K562 (cell line): ENCODE measurements at regions not wholly inside any gene's neighbourhood (a gene's known extent, or its start where the extent isn't known, plus 50 kb on each side); places are given as distances from the start of the nearest gene placed in this dataset.

ENCODE experiments used
- ATAC-seq: fragments of 200-7000 bp; cut with Tn5 transposase; 3 replicates; pipeline ENCODE4 v1.9.1; 2020; ENCODE audit warnings: moderate library complexity
- BruUV-seq: library from RNA; stranded (reverse); fragments of 400-500 nt; replicated peaks from 2 replicates; lab custom pipeline; 2021; lab: Mats Ljungman, UMichigan
- CTCF ChIA-PET: fragments of 300-600 bp; formaldehyde crosslinking; extraction: SDS; loops from one replicate; lab custom pipeline; 2021; ENCODE audit warnings: low intra/inter-chr PET ratio; lab: Yijun Ruan, JAX
- POLR2A ChIA-PET: fragments of 300-600, 350-650 bp; sonication (Branson Sonifier 250); formaldehyde crosslinking; extraction: SDS; loops from one replicate; lab custom pipeline; 2021; ENCODE audit warnings: antibody characterized with exemption, inconsistent platforms; lab: Yijun Ruan, JAX
- DNase-seq, 4 experiments: peaks; one replicate each; pipeline versions ENCODE4 v3.0.0 to v3.0.0-alpha.2; 2011 to 2018; ENCODE audit warnings: low spot score in 3 of 4, mixed read lengths in 3 of 4; ENCODE audit errors: extremely low read depth in 1 of 4
- FAIRE-seq: peaks from 2 replicates; lab custom pipeline; 2011; peaks lifted over from hg19 to GRCh38; lab: Jason Lieb, UNC
- H2AFZ ChIP-seq: 2 replicates; pipeline ENCODE4 v1.6.0; 2011; ENCODE audit warnings: low read depth, low read length, control low read depth, inconsistent platforms
- H3K27ac ChIP-seq: fragments of 200-600 bp; 3 replicates; pipeline ENCODE4 v1.8.0; 2011; ENCODE audit warnings: low read depth, mild to moderate bottlenecking, control low read depth, inconsistent platforms, low read length, moderate library complexity, mixed read lengths; ENCODE audit errors: extremely low read depth
- H3K27me3 ChIP-seq, 2 experiments: fragments of 300-600 bp in 1 of 2; 2 replicates in 1 of 2; 3 replicates in 1 of 2; pipeline versions ENCODE4 v1.6.0 to v1.8.0; 2011; ENCODE audit warnings: inconsistent platforms in 2 of 2, low read length in 2 of 2, mild to moderate bottlenecking in 1 of 2, mixed read lengths in 1 of 2, moderate library complexity in 1 of 2; ENCODE audit not compliant: control insufficient read depth in 2 of 2, insufficient read depth in 2 of 2
- H3K36me3 ChIP-seq: fragments of 300-600 bp; 3 replicates; pipeline ENCODE4 v1.8.0; 2011; ENCODE audit warnings: mild to moderate bottlenecking, low read length, inconsistent platforms; ENCODE audit not compliant: control insufficient read depth, insufficient read depth
- H3K4me1 ChIP-seq, 2 experiments: fragments of 200-600 bp in 1 of 2; replicated peaks in 1 of 2; 2 replicates in 1 of 2; 3 replicates in 1 of 2; pipeline versions ENCODE4 v1.5.1 to v1.8.0; 2011; ENCODE audit warnings: inconsistent platforms in 2 of 2, low read length in 2 of 2, mild to moderate bottlenecking in 1 of 2, mixed read lengths in 1 of 2, moderate library complexity in 1 of 2; ENCODE audit not compliant: control insufficient read depth in 2 of 2, insufficient read depth in 2 of 2
- H3K4me2 ChIP-seq: 2 replicates; pipeline ENCODE4 v1.6.1; 2011; ENCODE audit warnings: low read length, control low read depth, inconsistent platforms, mixed read lengths; ENCODE audit not compliant: insufficient read depth
- H3K4me3 ChIP-seq: fragments of 200-600 bp; sonication (generic), shearing (Covaris generic); 2 replicates; pipeline ENCODE4 v1.5.1; 2016; ENCODE audit warnings: control low read depth, inconsistent platforms
- H3K79me2 ChIP-seq: fragments of 200-600 bp; 3 replicates; pipeline ENCODE4 v1.8.0; 2011; ENCODE audit warnings: low read length, inconsistent platforms; ENCODE audit not compliant: control insufficient read depth, insufficient read depth
- H3K9ac ChIP-seq, 2 experiments: 2 replicates each; pipeline versions ENCODE4 v1.6.0 to v1.6.1; 2011; ENCODE audit warnings: low read depth in 2 of 2, low read length in 2 of 2, control low read depth in 1 of 2, inconsistent platforms in 1 of 2, mild to moderate bottlenecking in 1 of 2, mixed read lengths in 1 of 2; ENCODE audit not compliant: insufficient read depth in 1 of 2
- H3K9me1 ChIP-seq: one replicate; pipeline ENCODE4 v1.6.0; 2011; ENCODE audit warnings: inconsistent platforms, mild to moderate bottlenecking, low read length, moderate library complexity; ENCODE audit not compliant: control insufficient read depth, insufficient read depth
- H3K9me3 ChIP-seq: replicated peaks from 2 replicates; pipeline ENCODE4 v1.5.1; 2011; ENCODE audit warnings: low read depth, low read length, inconsistent platforms; ENCODE audit not compliant: control insufficient read depth, insufficient read depth
- H4K20me1 ChIP-seq: replicated peaks from 2 replicates; pipeline ENCODE4 v1.6.1; 2011; ENCODE audit warnings: low read length, inconsistent platforms, mixed read lengths; ENCODE audit not compliant: control insufficient read depth, insufficient read depth
- KDM5B ChIP-seq: fragments of 200-600 bp; sonication (generic); IDR thresholded peaks from 2 replicates; pipeline ENCODE4 v1.6.1; 2012; ENCODE audit warnings: low read depth, mild to moderate bottlenecking, moderate library complexity, low read length, control low read depth, inconsistent platforms; ENCODE audit not compliant: insufficient replicate concordance
- MTF1 ChIP-seq: fragments of 250-450 bp; sonication (Bioruptor Pico); IDR thresholded peaks from 2 replicates; pipeline ENCODE4 v1.9.0; 2021; ENCODE audit warnings: moderate library complexity, mild to moderate bottlenecking, inconsistent platforms, borderline replicate concordance
- NFATC3 ChIP-seq: fragments of 450-650 bp; IDR thresholded peaks from 2 replicates; pipeline ENCODE4 v1.6.1; 2017; ENCODE audit warnings: mild to moderate bottlenecking
- PPARD ChIP-seq: fragments of 250-450 bp; sonication (Bioruptor Pico); IDR thresholded peaks from 2 replicates; pipeline ENCODE4 v1.8.0; 2022; ENCODE audit warnings: inconsistent platforms, mild to moderate bottlenecking, moderate library complexity
- RAD51 ChIP-seq: fragments of 450-650 bp; IDR thresholded peaks from 2 replicates; pipeline ENCODE4 v1.7.1; 2016; ENCODE audit warnings: low read depth, mild to moderate bottlenecking, borderline replicate concordance
- U2AF1 ChIP-seq: fragments of 200-400 bp; formaldehyde crosslinking; optimal IDR thresholded peaks from 2 replicates; pipeline ENCODE3; 2017; ENCODE audit warnings: mild to moderate bottlenecking, low read depth, low read length, moderate library complexity
- ZNF75A ChIP-seq: fragments of 450-650 bp; formaldehyde crosslinking; IDR thresholded peaks from 2 replicates; pipeline ENCODE4 v1.4.0; 2020; ENCODE audit warnings: mild to moderate bottlenecking
- WGBS: fragments of 100-300 bp; shearing (Covaris generic); methylation state at CpG from one replicate; pipeline ENCODE4 v1.1.6; 2016; ENCODE audit warnings: low coverage, mixed read lengths; ENCODE audit not compliant: insufficient coverage; ENCODE audit errors: missing lambda C conversion rate; 5-methylcytosine and 5-hydroxymethylcytosine counted together
- in situ Hi-C: fragments of 300-500 bp; cut with MboI; formaldehyde crosslinking; loops from 4 replicates; pipeline ENCODE4 v1.15.0; 2018; ENCODE audit warnings: inconsistent platforms, mixed read lengths
- intact Hi-C: fragments of 100-400 bp; cut with micrococcal nuclease; formaldehyde crosslinking; loops from 2 replicates; pipeline ENCODE4 v1.14.2; 2022
- TF ChIP-seq, protein P1 (sequence below): IDR thresholded peaks from 2 replicates; pipeline ENCODE4 v1.6.1; 2016; ENCODE audit warnings: missing genetic modification characterization, missing compliant biosample characterization
- TF ChIP-seq, protein P2 (sequence below), 2 experiments: fragments of 150-350 bp in 1 of 2; IDR thresholded peaks; 2 replicates each; pipeline ENCODE4 v1.6.1; 2012 to 2016; ENCODE audit warnings: low read depth in 2 of 2, low read length in 2 of 2, mild to moderate bottlenecking in 1 of 2, moderate library complexity in 1 of 2
- TF ChIP-seq, protein P3 (sequence below): fragments of 250-450 bp; sonication (Bioruptor Pico); IDR thresholded peaks from 2 replicates; pipeline ENCODE4 v1.9.0; 2021; ENCODE audit warnings: mild to moderate bottlenecking, inconsistent platforms
- TF ChIP-seq, protein P4 (sequence below): fragments of 200-800 bp; sonication (Bioruptor generic); IDR thresholded peaks from 2 replicates; pipeline ENCODE4 v1.6.1; 2017; ENCODE audit warnings: missing genetic modification characterization, missing compliant biosample characterization

DNA sequence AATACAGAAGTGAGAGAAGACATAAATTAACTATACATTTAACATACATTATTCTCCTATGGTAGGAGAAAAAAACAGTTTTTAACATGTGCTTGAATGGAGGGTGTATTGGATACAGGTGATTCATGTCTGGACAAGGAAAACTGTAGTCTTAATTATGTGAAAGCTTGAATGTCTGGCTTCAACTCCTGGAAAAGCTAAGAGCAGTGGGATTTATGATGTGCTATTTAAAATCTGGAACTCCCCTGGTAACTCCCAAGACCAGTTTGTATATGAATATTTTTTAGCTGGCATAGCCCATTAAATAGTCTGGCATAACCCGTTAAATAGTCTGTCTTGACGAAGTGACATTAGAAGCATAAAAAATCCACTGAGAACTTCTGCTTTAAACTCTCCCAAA lies 410.0 kb upstream of the PTCHD4 start:
- no peaks in the 10 kb centered on the region for H3K36me3 ChIP-seq
- intact Hi-C loops (no loop called here), in situ Hi-C loops (no loop called here)
- 0% methylated on average over 2 of the region's 2 CpGs for WGBS
- FAIRE-seq (no peak), DNase-seq (no peak), ATAC-seq (no peak)
- H3K9me1 ChIP-seq, result no peaks in the 10 kb centered on the region
- no peaks in the 10 kb centered on the region for H3K27me3 ChIP-seq
- no peak overlapping the region for H3K27ac ChIP-seq
- H3K4me3 ChIP-seq, result no peak overlapping the region
- no TSS peak for BruUV-seq
- no peaks in the 10 kb centered on the region for H4K20me1 ChIP-seq
- H3K4me1 ChIP-seq, result no peaks in the 10 kb centered on the region
- no peak overlapping the region for H3K9ac ChIP-seq
- no peaks in the 10 kb centered on the region for H3K79me2 ChIP-seq
- no peaks in the 10 kb centered on the region; the same call in 1 of the 2 replicates for H3K9me3 ChIP-seq
- TF ChIP-seq, protein P1, sequence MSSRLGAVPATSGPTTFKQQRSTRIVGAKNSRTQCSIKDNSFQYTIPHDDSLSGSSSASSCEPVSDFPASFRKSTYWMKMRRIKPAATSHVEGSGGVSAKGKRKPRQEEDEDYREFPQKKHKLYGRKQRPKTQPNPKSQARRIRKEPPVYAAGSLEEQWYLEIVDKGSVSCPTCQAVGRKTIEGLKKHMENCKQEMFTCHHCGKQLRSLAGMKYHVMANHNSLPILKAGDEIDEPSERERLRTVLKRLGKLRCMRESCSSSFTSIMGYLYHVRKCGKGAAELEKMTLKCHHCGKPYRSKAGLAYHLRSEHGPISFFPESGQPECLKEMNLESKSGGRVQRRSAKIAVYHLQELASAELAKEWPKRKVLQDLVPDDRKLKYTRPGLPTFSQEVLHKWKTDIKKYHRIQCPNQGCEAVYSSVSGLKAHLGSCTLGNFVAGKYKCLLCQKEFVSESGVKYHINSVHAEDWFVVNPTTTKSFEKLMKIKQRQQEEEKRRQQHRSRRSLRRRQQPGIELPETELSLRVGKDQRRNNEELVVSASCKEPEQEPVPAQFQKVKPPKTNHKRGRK (tag), result no peak
- no peak for TF ChIP-seq ZNF75A
- TF ChIP-seq, protein P2, sequence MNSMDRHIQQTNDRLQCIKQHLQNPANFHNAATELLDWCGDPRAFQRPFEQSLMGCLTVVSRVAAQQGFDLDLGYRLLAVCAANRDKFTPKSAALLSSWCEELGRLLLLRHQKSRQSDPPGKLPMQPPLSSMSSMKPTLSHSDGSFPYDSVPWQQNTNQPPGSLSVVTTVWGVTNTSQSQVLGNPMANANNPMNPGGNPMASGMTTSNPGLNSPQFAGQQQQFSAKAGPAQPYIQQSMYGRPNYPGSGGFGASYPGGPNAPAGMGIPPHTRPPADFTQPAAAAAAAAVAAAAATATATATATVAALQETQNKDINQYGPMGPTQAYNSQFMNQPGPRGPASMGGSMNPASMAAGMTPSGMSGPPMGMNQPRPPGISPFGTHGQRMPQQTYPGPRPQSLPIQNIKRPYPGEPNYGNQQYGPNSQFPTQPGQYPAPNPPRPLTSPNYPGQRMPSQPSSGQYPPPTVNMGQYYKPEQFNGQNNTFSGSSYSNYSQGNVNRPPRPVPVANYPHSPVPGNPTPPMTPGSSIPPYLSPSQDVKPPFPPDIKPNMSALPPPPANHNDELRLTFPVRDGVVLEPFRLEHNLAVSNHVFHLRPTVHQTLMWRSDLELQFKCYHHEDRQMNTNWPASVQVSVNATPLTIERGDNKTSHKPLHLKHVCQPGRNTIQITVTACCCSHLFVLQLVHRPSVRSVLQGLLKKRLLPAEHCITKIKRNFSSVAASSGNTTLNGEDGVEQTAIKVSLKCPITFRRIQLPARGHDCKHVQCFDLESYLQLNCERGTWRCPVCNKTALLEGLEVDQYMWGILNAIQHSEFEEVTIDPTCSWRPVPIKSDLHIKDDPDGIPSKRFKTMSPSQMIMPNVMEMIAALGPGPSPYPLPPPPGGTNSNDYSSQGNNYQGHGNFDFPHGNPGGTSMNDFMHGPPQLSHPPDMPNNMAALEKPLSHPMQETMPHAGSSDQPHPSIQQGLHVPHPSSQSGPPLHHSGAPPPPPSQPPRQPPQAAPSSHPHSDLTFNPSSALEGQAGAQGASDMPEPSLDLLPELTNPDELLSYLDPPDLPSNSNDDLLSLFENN (IDR thresholded peaks at IDR 0.05; ENCODE audit: low read depth in 2 of 2, low read length in 2 of 2), result no peak
- no peak for TF ChIP-seq U2AF1
- no peak for TF ChIP-seq NFATC3
- TF ChIP-seq MTF1 (CRISPR knock-in tag), result no peak
- TF ChIP-seq PPARD (CRISPR knock-in tag), result no peak
- TF ChIP-seq KDM5B, result no peak
- TF ChIP-seq, protein P3, sequence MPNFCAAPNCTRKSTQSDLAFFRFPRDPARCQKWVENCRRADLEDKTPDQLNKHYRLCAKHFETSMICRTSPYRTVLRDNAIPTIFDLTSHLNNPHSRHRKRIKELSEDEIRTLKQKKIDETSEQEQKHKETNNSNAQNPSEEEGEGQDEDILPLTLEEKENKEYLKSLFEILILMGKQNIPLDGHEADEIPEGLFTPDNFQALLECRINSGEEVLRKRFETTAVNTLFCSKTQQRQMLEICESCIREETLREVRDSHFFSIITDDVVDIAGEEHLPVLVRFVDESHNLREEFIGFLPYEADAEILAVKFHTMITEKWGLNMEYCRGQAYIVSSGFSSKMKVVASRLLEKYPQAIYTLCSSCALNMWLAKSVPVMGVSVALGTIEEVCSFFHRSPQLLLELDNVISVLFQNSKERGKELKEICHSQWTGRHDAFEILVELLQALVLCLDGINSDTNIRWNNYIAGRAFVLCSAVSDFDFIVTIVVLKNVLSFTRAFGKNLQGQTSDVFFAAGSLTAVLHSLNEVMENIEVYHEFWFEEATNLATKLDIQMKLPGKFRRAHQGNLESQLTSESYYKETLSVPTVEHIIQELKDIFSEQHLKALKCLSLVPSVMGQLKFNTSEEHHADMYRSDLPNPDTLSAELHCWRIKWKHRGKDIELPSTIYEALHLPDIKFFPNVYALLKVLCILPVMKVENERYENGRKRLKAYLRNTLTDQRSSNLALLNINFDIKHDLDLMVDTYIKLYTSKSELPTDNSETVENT (CRISPR knock-in tag), result no peak
- TF ChIP-seq, protein P4, sequence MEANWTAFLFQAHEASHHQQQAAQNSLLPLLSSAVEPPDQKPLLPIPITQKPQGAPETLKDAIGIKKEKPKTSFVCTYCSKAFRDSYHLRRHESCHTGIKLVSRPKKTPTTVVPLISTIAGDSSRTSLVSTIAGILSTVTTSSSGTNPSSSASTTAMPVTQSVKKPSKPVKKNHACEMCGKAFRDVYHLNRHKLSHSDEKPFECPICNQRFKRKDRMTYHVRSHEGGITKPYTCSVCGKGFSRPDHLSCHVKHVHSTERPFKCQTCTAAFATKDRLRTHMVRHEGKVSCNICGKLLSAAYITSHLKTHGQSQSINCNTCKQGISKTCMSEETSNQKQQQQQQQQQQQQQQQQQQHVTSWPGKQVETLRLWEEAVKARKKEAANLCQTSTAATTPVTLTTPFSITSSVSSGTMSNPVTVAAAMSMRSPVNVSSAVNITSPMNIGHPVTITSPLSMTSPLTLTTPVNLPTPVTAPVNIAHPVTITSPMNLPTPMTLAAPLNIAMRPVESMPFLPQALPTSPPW (CRISPR knock-in tag), result no peak
- TF ChIP-seq RAD51, result no peak
- H2AFZ ChIP-seq, result no peak overlapping the region
- H3K4me2 ChIP-seq, result no peak overlapping the region
- ChIA-PET POLR2A (no interaction called here), CTCF (no interaction called here)
